HL-60 (cell line): ENCODE measurements at regions not wholly inside any gene's neighbourhood (a gene's known extent, or its start where the extent isn't known, plus 50 kb on each side); places are given as distances from the start of the nearest gene placed in this dataset.

Experiments
- REST ChIP-seq: IDR thresholded peaks from 2 replicates; pipeline ENCODE4 v1.6.1; 2012; ENCODE audit warnings: low read depth; ENCODE audit not compliant: insufficient replicate concordance
- SPI1 ChIP-seq: IDR thresholded peaks from 2 replicates; pipeline ENCODE4 v1.6.1; 2012; ENCODE audit warnings: low read depth, mild to moderate bottlenecking, borderline replicate concordance
- TF ChIP-seq, protein P1 (sequence below): IDR thresholded peaks from one replicate; pipeline ENCODE4 v1.5.1; 2011; ENCODE audit warnings: low read length, control low read depth, inconsistent platforms; ENCODE audit not compliant: insufficient read depth

GRCh38 chr4:104642521-104642920, 147.8 kb upstream of the CXXC4 start:
- TF ChIP-seq, protein P1, sequence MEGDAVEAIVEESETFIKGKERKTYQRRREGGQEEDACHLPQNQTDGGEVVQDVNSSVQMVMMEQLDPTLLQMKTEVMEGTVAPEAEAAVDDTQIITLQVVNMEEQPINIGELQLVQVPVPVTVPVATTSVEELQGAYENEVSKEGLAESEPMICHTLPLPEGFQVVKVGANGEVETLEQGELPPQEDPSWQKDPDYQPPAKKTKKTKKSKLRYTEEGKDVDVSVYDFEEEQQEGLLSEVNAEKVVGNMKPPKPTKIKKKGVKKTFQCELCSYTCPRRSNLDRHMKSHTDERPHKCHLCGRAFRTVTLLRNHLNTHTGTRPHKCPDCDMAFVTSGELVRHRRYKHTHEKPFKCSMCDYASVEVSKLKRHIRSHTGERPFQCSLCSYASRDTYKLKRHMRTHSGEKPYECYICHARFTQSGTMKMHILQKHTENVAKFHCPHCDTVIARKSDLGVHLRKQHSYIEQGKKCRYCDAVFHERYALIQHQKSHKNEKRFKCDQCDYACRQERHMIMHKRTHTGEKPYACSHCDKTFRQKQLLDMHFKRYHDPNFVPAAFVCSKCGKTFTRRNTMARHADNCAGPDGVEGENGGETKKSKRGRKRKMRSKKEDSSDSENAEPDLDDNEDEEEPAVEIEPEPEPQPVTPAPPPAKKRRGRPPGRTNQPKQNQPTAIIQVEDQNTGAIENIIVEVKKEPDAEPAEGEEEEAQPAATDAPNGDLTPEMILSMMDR: no peak
- TF ChIP-seq REST (no peak), SPI1 (no peak)
